ENCODE measurements at regions not wholly inside any gene's neighbourhood (a gene's known extent, or its start where the extent isn't known, plus 50 kb on each side); places are given as distances from the start of the nearest gene placed in this dataset.

DNA sequence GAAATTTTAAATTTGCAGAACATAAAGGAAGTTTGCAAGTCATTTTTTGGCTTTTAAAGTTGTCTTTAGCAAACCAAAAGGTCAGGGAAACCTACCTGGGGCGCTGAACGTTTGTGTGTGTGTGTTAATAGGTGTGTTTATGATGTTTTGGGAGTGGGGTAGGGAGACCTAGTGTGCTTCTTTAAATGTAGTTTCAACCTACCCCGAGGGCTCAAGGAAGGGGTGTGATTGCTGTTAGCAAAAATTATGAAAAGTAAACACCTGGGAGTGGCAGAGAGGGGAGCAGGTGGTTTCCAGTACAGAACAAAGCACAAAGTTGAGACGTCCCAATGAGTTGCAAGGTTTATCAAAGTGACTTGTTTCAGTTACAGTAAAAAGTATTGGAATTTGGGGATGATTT lies 58.7 kb upstream of the WDR26 start:
- no peak for DNase-seq (ENCODE audit: low read depth)
- TF ChIP-seq, protein P1, sequence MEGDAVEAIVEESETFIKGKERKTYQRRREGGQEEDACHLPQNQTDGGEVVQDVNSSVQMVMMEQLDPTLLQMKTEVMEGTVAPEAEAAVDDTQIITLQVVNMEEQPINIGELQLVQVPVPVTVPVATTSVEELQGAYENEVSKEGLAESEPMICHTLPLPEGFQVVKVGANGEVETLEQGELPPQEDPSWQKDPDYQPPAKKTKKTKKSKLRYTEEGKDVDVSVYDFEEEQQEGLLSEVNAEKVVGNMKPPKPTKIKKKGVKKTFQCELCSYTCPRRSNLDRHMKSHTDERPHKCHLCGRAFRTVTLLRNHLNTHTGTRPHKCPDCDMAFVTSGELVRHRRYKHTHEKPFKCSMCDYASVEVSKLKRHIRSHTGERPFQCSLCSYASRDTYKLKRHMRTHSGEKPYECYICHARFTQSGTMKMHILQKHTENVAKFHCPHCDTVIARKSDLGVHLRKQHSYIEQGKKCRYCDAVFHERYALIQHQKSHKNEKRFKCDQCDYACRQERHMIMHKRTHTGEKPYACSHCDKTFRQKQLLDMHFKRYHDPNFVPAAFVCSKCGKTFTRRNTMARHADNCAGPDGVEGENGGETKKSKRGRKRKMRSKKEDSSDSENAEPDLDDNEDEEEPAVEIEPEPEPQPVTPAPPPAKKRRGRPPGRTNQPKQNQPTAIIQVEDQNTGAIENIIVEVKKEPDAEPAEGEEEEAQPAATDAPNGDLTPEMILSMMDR (conservative IDR thresholded peaks at IDR 0.05; ENCODE audit: low read depth, low read length), result no peak
- H3K4me3 ChIP-seq (ENCODE audit: low read depth, low read length), result no peak overlapping the region

DNA sequence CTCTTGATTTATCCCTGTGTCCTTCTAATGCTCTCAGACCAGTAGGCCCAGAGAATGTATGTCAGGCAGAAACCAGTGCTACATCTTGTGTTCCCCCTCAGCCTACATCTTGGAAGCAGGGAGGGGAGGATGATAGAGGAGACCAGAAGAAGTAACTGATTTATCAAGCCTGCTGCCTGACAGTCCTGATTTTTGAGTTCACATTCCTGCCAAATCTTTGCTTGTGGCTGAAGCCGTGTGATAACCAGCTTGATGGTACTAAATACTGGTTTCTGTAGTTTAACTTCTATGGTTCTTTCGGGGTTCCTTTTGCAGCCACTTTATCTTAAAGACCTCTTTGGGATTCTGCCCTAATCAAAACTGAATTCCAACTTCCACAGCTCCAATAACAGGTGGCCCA lies 59.7 kb upstream of the WDR26 start:
- TF ChIP-seq, protein P1 (conservative IDR thresholded peaks at IDR 0.05; ENCODE audit: low read depth, low read length), result no peak

GRCh38 chr1:224495866-224496265 lies 61.3 kb upstream of the WDR26 start:
- no peak for DNase-seq (ENCODE audit: low read depth)

More for the DNA sequence above, 59.7 kb upstream of the WDR26 start:
- H3K4me3 ChIP-seq (ENCODE audit: low read depth, low read length), result no peak overlapping the region
- no peak for DNase-seq (ENCODE audit: low read depth)

GRCh38 chr1:224496826-224497225 lies 62.2 kb upstream of the WDR26 start:
- no peak overlapping the region for H3K4me3 ChIP-seq (ENCODE audit: low read depth, low read length)
- TF ChIP-seq, protein P1 (conservative IDR thresholded peaks at IDR 0.05; ENCODE audit: low read depth, low read length), result no peak
- DNase-seq (ENCODE audit: low read depth), result no peak

More at GRCh38 chr1:224495866-224496265, 61.3 kb upstream of the WDR26 start:
- H3K4me3 ChIP-seq (ENCODE audit: low read depth, low read length), result no peak overlapping the region
- TF ChIP-seq, protein P1 (conservative IDR thresholded peaks at IDR 0.05; ENCODE audit: low read depth, low read length), result no peak

DNA sequence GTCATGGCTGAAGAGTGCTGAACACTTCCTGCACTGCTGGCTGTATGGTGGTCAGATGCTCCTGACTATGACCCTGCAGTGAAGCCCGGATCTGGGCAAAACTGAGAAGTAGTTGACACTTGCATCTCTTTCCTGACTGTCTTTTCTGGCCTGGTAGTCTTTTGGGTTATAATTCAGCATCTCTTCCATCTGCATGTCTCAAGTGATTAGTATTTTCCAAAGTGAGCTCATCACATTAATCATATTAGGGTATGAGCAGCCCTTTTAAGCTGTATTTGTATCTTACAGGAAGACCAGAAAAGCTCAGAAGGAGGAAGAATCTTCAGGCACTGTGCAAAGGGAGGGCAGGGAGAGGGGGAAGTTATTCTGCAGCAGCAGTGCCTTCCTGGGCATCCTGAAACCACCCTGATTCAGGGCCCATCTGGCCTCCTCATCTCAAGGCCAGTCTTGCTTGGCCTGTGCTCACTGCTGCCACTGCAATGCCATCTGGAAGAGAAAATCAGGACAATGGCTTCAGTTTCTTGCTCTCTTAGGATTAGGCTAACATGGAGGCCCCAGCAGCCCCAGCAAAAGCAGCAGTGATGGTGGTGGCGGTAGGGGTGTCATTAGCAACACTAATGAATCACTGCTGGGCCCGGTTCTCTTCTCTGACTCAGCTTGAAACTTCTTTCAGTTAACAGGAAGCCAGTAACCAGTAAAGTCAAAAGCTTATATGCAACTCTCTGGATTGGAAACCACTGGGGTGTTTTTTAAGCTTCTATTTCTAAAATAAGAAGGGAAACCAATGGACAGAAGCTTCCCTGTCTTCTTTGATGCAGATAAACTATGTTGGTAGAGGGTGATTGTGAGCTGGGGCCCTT lies 63.3 kb upstream of the WDR26 start:
- DNase-seq (ENCODE audit: low read depth), result peak; percentile 80
- H3K4me3 ChIP-seq (ENCODE audit: low read depth, low read length), result peak overlapping the region; percentile 23
- TF ChIP-seq, protein P1 (conservative IDR thresholded peaks at IDR 0.05; ENCODE audit: low read depth, low read length), result no peak

- TF ChIP-seq, protein P1 (conservative IDR thresholded peaks at IDR 0.05; ENCODE audit: low read depth, low read length), result no peak
- H3K4me3 ChIP-seq (ENCODE audit: low read depth, low read length), result peak overlapping the region; percentile 23
- DNase-seq (ENCODE audit: low read depth), result peak; percentile 86
Measured at GRCh38 chr1:224498574-224499170, 64.1 kb upstream of the WDR26 start.

Data from epithelial cell of proximal tubule (primary cell).